Neural progenitor cell (in vitro differentiated cells): ENCODE measurements at regions not wholly inside any gene's neighbourhood (a gene's known extent, or its start where the extent isn't known, plus 50 kb on each side); places are given as distances from the start of the nearest gene placed in this dataset.

Source experiments
- DNase-seq: peaks from one replicate; pipeline ENCODE4 v3.0.0-alpha.2; 2016; ENCODE audit warnings: low spot score
- H2AFZ ChIP-seq: fragments of 200-600 bp; sonication (generic); replicated peaks from 2 replicates; pipeline ENCODE4 v1.6.1; 2016; ENCODE audit warnings: antibody characterized with exemption
- H3F3A ChIP-seq: fragments of 200-600 bp; sonication (generic); 2 replicates; pipeline ENCODE4 v1.6.1; 2016; ENCODE audit warnings: antibody characterized with exemption, low read depth
- H3K27ac ChIP-seq: fragments of 200-600 bp; sonication (generic); 2 replicates; pipeline ENCODE4 v1.5.1; 2016; ENCODE audit warnings: mild to moderate bottlenecking
- H3K27me3 ChIP-seq: fragments of 200-600 bp; sonication (generic); 2 replicates; pipeline ENCODE4 v1.6.1; 2016; ENCODE audit warnings: mild to moderate bottlenecking, moderate library complexity
- H3K36me3 ChIP-seq: fragments of 200-600 bp; sonication (generic); 2 replicates; pipeline ENCODE4 v1.5.1; 2016
- H3K4me1 ChIP-seq: fragments of 200-600 bp; sonication (generic); 2 replicates; pipeline ENCODE4 v1.6.1; 2016; ENCODE audit warnings: mixed run types
- H3K4me2 ChIP-seq: fragments of 200-600 bp; sonication (generic); 2 replicates; pipeline ENCODE4 v1.6.1; 2016
- H3K4me3 ChIP-seq: fragments of 200-600 bp; sonication (generic); 2 replicates; pipeline ENCODE4 v1.5.1; 2016
- H3K79me2 ChIP-seq: fragments of 200-600 bp; sonication (generic); 2 replicates; pipeline ENCODE4 v1.6.1; 2016; ENCODE audit warnings: low read depth
- H3K9ac ChIP-seq: fragments of 200-600 bp; sonication (generic); 2 replicates; pipeline ENCODE4 v1.6.1; 2016
- H3K9me3 ChIP-seq: fragments of 200-600 bp; sonication (generic); 2 replicates; pipeline ENCODE4 v1.5.1; 2016; ENCODE audit warnings: low read depth
- H4K20me1 ChIP-seq: fragments of 200-600 bp; sonication (generic); 2 replicates; pipeline ENCODE4 v1.6.1; 2016; ENCODE audit warnings: low read depth
- H3K27ac Mint-ChIP-seq: 3 replicates; pipeline ENCODE4 v1.8.0; 2021; ENCODE audit warnings: mixed read lengths
- H3K27me3 Mint-ChIP-seq: 2 replicates; pipeline ENCODE4 v1.8.0; 2022; ENCODE audit warnings: low read depth, mild to moderate bottlenecking, inconsistent platforms, moderate library complexity, mixed read lengths; ENCODE audit not compliant: insufficient read depth
- H3K36me3 Mint-ChIP-seq: 3 replicates; pipeline ENCODE4 v1.8.0; 2021; ENCODE audit warnings: mixed read lengths
- H3K4me1 Mint-ChIP-seq: 3 replicates; pipeline ENCODE4 v1.8.0; 2021; ENCODE audit warnings: mixed read lengths
- H3K4me3 Mint-ChIP-seq: 3 replicates; pipeline ENCODE4 v1.8.0; 2021; ENCODE audit warnings: mild to moderate bottlenecking, moderate library complexity, mixed read lengths
- H3K9me3 Mint-ChIP-seq: 3 replicates; pipeline ENCODE4 v1.8.0; 2020; ENCODE audit warnings: mixed read lengths
- CTCF ChIP-seq: fragments of 200-600 bp; sonication (generic); IDR thresholded peaks from 2 replicates; pipeline ENCODE4 v1.5.1; 2017; ENCODE audit warnings: antibody characterized with exemption, mild to moderate bottlenecking
- EZH2 ChIP-seq: fragments of 200-600 bp; sonication (generic); IDR thresholded peaks from 2 replicates; pipeline ENCODE4 v1.6.1; 2017; ENCODE audit warnings: antibody characterized with exemption, mild to moderate bottlenecking, moderate library complexity
- EZH2phosphoT487 ChIP-seq: fragments of 200-600 bp; sonication (generic); IDR thresholded peaks from 2 replicates; pipeline ENCODE4 v1.6.1; 2017; ENCODE audit warnings: antibody characterized with exemption

GRCh38 chrX:784829-785228, 154.2 kb downstream of the SHOX start:
- Histone ChIP-seq H3K79me2 (no peaks in the 10 kb centered on the region), H3K9me3 (no peaks in the 10 kb centered on the region), H3K4me2 (no peak overlapping the region), H3K4me3 (no peak overlapping the region), H2AFZ (no peak overlapping the region), H3K27me3 (peaks cover 20% of the 10 kb centered on the region), H3K4me1 (peaks cover 24% of the 10 kb centered on the region), H4K20me1 (peaks cover under 1% of the 10 kb centered on the region), H3F3A (peaks cover 15% of the 10 kb centered on the region), H3K27ac (no peak overlapping the region), H3K36me3 (no peaks in the 10 kb centered on the region), H3K9ac (no peak overlapping the region)
- peaks cover 5% of the 10 kb centered on the region for H3K27me3 Mint-ChIP-seq
- no peak for DNase-seq
- no peak overlapping the region for H3K27ac Mint-ChIP-seq
- no peaks in the 10 kb centered on the region for H3K36me3 Mint-ChIP-seq
- H3K9me3 Mint-ChIP-seq = no peaks in the 10 kb centered on the region
- TF ChIP-seq EZH2 (no peak), EZH2phosphoT487 (no peak), CTCF (no peak)
- no peak overlapping the region for H3K4me3 Mint-ChIP-seq
- peaks cover 17% of the 10 kb centered on the region for H3K4me1 Mint-ChIP-seq

- H3K9ac ChIP-seq = no peak overlapping the region
- H3K36me3 ChIP-seq = no peaks in the 10 kb centered on the region
- no peaks in the 10 kb centered on the region for H3K9me3 Mint-ChIP-seq
- H3K4me3 ChIP-seq = peak overlapping the region; percentile 24
- DNase-seq = peak; percentile 43
- H4K20me1 ChIP-seq = no peaks in the 10 kb centered on the region
- peaks cover 15% of the 10 kb centered on the region for H3K4me1 Mint-ChIP-seq
- no peaks in the 10 kb centered on the region for H3K79me2 ChIP-seq
- peak overlapping the region; percentile 71 for H3K4me2 ChIP-seq
- TF ChIP-seq EZH2phosphoT487 (no peak), EZH2 (no peak), CTCF (no peak)
- H2AFZ ChIP-seq = no peak overlapping the region
- H3K4me3 Mint-ChIP-seq = peak overlapping the region; percentile 44
- peaks cover 7% of the 10 kb centered on the region for H3K27me3 Mint-ChIP-seq
- no peaks in the 10 kb centered on the region for H3F3A ChIP-seq
- H3K27me3 ChIP-seq = peaks cover 13% of the 10 kb centered on the region
- H3K4me1 ChIP-seq = peaks cover 10% of the 10 kb centered on the region
- H3K36me3 Mint-ChIP-seq = no peaks in the 10 kb centered on the region
- no peak overlapping the region for H3K27ac ChIP-seq
- H3K9me3 ChIP-seq = no peaks in the 10 kb centered on the region
- H3K27ac Mint-ChIP-seq = no peak overlapping the region
These were observed 150.9 kb downstream of the SHOX start for GRCh38 chrX:781224-782204.

GRCh38 chrX:776529-777230, 146.1 kb downstream of the SHOX start:
- no peak overlapping the region for H3K4me2 ChIP-seq
- Mint-ChIP-seq H3K4me3 (no peak overlapping the region), H3K9me3 (no peaks in the 10 kb centered on the region), H3K36me3 (no peaks in the 10 kb centered on the region), H3K4me1 (peaks cover 21% of the 10 kb centered on the region), H3K27ac (no peak overlapping the region), H3K27me3 (peaks cover 12% of the 10 kb centered on the region)
- no peak overlapping the region for H3K9ac ChIP-seq
- no peaks in the 10 kb centered on the region for H4K20me1 ChIP-seq
- H3K27me3 ChIP-seq = peaks cover 7% of the 10 kb centered on the region
- no peak for TF ChIP-seq CTCF
- TF ChIP-seq EZH2 = no peak
- TF ChIP-seq EZH2phosphoT487 = no peak
- H3K79me2 ChIP-seq = no peaks in the 10 kb centered on the region
- no peak overlapping the region for H2AFZ ChIP-seq
- no peaks in the 10 kb centered on the region for H3F3A ChIP-seq
- no peak overlapping the region for H3K27ac ChIP-seq
- H3K36me3 ChIP-seq = no peaks in the 10 kb centered on the region
- H3K9me3 ChIP-seq = no peaks in the 10 kb centered on the region
- H3K4me3 ChIP-seq = no peak overlapping the region
- no peak for DNase-seq
- H3K4me1 ChIP-seq = peaks cover 7% of the 10 kb centered on the region
